Lung microvascular endothelial cell (primary cell): ENCODE measurements at regions not wholly inside any gene's neighbourhood (a gene's known extent, or its start where the extent isn't known, plus 50 kb on each side); places are given as distances from the start of the nearest gene placed in this dataset.

ENCODE experiments used
- DNase-seq, 2 donors: peaks; one replicate each; pipeline versions ENCODE4 v3.0.0 to v3.0.0-alpha.2; 2010; ENCODE audit warnings: low read depth in 2 of 2

GRCh38 chr3:3560591-3561311 is 238.5 kb upstream of the LRRN1 start:
- no peak for DNase-seq

GRCh38 chr3:3559786-3560185 is 239.4 kb upstream of the LRRN1 start:
- no peak for DNase-seq

DNA sequence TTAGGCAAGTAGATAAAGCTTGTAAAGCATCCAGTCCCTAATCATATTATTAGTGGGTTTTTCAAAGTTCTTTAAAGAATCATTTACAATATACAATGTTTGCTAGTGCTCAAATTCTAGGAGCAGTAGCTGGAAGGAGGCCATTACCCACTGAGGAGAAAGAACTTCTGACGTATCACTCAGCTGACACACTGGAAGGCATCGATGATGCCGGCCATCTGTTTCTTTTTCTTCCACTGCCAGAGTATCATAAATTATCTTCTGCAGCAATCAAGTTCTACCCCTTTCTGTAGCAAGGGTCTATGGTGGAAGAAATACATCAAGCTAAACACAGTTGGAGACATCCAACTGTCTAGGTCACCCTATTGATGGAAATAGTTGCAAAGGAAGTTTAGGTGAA is 243.2 kb upstream of the LRRN1 start:
- no peak for DNase-seq

GRCh38 chr3:3553236-3553635 is 246.0 kb upstream of the LRRN1 start:
- DNase-seq: no peak

- DNase-seq: no peak
Measured at GRCh38 chr3:3552761-3553160, 246.5 kb upstream of the LRRN1 start.

GRCh38 chr3:3551981-3552380 is 247.2 kb upstream of the LRRN1 start:
- no peak for DNase-seq

DNA sequence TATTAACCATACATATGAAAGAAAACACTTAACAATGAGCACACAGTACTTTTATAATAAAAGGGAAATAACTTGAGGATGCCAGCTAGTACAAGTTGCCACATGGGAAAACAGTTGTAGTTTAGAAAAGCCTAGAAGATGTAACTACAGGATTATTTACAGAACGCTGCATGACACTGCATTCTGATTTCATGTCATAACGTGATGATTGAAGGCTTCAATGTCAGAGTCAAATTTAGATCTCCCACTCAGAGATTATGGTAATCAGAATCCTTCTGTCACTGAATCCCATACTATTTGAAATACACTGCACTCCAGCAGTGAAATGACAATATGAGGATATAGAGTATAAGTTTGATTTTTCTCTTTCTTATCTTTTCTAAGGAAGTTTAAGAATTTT is 253.9 kb upstream of the LRRN1 start:
- no peak for DNase-seq

- no peak for DNase-seq
Measured at GRCh38 chr3:3538451-3538850, 260.8 kb upstream of the LRRN1 start.

- no peak for DNase-seq
Measured at GRCh38 chr3:3532508-3532907, 266.7 kb upstream of the LRRN1 start.

DNA sequence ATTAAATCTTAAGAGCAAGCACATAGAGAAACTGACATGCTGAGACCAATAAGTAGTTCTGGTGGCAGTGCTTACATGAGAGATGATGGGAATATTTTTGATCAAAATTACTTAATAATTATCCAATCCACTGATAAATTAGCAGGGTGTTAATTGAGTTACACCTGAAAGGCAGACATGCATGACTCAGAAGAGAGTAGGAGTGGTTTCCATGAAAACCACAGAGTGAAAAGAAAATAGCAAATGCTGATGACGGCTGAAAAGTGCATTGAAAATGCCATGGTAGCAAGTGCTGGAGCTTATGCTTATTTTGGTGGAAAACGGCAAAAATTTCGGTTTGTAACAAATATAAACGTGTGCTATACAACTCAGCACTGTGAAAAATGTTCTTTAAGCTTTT is 267.8 kb upstream of the LRRN1 start:
- DNase-seq: no peak

- no peak for DNase-seq
Measured at GRCh38 chr3:3519266-3519665, 280.0 kb upstream of the LRRN1 start.

- no peak for DNase-seq
Measured at GRCh38 chr3:3516996-3517395, 282.2 kb upstream of the LRRN1 start.

GRCh38 chr3:3516384-3516783 is 282.8 kb upstream of the LRRN1 start:
- no peak for DNase-seq

GRCh38 chr3:3509665-3510064 is 289.6 kb upstream of the LRRN1 start:
- no peak for DNase-seq

GRCh38 chr3:3504686-3505085 is 294.5 kb upstream of the LRRN1 start:
- no peak for DNase-seq

- DNase-seq: no peak
Measured at GRCh38 chr3:3503411-3503810, 295.8 kb upstream of the LRRN1 start.

GRCh38 chr3:3499987-3500386 is 299.2 kb upstream of the LRRN1 start:
- no peak for DNase-seq

- no peak for DNase-seq
Measured at GRCh38 chr3:3499012-3499562, 300.1 kb upstream of the LRRN1 start.

DNA sequence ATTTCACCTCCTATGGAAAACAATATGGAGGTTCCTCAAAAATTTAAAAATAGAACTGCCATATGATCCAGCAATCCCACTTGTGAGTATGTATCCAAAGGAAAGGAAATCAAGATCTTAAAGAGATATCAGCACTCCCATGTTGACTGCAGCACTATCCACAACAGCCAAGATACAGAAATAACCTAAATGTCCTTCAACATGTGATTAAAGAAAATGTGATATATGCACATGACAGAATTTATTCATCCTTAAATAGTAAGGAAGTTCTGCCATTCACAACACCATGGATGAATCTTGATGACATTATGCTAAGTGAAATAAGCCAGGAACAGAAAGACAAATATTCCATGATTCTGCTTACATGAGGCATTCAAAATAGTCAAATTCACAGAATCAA is 303.6 kb upstream of the LRRN1 start:
- DNase-seq: no peak

- DNase-seq: no peak
Measured at GRCh38 chr3:3476669-3477068, 297.2 kb upstream of the CRBN start.

DNA sequence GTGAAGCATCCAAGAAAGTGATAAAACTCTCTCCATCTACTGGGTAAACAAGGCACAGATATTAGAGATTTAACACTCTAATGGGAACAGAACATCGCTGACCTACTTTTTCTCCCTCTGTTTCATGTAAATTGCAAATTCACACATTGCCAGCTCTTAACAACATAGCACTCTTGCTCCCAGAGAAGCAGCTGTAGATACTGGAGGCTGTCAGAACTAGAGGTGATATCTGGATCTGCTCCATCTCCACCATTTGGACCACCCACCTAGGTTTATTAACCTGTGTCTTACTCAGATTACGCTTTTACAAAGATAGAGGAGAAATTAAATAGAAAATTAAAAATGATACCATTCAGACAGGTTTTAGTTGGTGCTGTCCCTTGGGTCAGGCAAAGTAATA is 289.1 kb upstream of the CRBN start:
- no peak for DNase-seq

DNA sequence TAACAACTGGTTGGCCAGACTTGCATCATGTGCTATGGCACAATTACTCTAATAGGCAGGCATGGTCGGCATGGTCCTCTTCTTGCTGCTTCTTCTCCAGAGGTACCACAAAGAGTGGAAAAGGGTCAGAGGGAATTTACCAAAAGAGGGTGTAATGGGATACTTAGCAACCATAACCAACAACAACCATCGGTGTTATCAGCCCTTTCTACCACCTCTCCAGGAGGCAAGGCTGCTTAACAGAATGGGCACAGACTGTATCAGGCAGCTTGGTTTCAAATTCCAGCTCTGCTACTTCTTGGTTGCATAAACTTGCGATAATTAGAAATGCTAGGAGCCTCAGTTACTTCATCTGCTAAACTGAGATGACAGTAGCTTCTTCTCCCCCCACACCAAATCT is 284.6 kb upstream of the CRBN start:
- DNase-seq: no peak

GRCh38 chr3:3461317-3461716 is 281.8 kb upstream of the CRBN start:
- DNase-seq: no peak

DNA sequence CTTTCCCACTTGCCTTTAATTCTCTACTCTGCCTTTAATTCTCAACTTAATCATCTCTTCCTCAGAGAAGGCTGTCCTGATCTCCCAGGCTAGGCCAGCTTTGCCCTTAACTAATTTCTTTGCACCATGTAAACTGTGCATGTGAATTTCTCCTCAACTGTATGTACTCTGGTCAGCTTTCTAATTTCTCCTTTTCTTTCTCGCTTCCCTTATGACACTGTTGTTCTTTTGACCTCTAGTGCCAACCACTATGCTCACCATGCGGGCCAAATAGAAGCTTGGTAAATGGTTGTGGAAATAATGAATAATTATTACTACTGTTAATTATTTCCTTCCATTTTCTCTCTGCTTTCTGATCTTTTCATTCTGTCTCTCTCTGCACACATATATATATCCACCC is 269.0 kb upstream of the CRBN start:
- no peak for DNase-seq
